ENCODE measurements at regions not wholly inside any gene's neighbourhood (a gene's known extent, or its start where the extent isn't known, plus 50 kb on each side); places are given as distances from the start of the nearest gene placed in this dataset.

DNA sequence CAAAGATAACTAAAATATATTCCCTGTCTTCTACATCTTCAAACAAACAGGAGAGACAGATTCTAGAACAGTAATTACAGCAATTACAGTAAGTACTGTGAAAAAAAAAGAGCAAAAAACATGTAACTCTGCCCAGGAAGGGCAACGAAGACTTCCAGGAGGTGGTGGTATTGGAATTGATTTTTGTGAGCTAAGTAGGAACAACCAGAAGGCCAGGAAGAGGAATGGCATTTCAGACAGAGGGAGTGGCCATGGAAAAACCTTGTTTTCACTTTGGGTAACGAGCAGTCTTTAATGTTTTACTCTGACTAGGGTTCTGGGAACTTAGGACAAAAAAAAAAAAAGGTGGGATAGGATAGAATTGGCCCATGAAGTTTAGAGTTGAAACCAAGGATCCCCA lies 196.3 kb upstream of the PLEKHG7 start:
- Mint-ChIP-seq H3K27ac (ENCODE audit: unreplicated experiment) (no peak overlapping the region), H3K4me3 (ENCODE audit: unreplicated experiment) (no peak overlapping the region), H3K4me1 (ENCODE audit: unreplicated experiment) (peaks cover 9% of the 10 kb centered on the region), H3K9me3 (ENCODE audit: unreplicated experiment) (no peaks in the 10 kb centered on the region), H3K36me3 (ENCODE audit: low read depth, unreplicated experiment) (no peaks in the 10 kb centered on the region), H3K27me3 (ENCODE audit: unreplicated experiment) (no peaks in the 10 kb centered on the region)
- TF ChIP-seq, protein P1, sequence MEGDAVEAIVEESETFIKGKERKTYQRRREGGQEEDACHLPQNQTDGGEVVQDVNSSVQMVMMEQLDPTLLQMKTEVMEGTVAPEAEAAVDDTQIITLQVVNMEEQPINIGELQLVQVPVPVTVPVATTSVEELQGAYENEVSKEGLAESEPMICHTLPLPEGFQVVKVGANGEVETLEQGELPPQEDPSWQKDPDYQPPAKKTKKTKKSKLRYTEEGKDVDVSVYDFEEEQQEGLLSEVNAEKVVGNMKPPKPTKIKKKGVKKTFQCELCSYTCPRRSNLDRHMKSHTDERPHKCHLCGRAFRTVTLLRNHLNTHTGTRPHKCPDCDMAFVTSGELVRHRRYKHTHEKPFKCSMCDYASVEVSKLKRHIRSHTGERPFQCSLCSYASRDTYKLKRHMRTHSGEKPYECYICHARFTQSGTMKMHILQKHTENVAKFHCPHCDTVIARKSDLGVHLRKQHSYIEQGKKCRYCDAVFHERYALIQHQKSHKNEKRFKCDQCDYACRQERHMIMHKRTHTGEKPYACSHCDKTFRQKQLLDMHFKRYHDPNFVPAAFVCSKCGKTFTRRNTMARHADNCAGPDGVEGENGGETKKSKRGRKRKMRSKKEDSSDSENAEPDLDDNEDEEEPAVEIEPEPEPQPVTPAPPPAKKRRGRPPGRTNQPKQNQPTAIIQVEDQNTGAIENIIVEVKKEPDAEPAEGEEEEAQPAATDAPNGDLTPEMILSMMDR (IDR thresholded peaks at IDR 0.05; ENCODE audit: unreplicated experiment): no peak
- no peak for DNase-seq (ENCODE audit: low spot score)

DNA sequence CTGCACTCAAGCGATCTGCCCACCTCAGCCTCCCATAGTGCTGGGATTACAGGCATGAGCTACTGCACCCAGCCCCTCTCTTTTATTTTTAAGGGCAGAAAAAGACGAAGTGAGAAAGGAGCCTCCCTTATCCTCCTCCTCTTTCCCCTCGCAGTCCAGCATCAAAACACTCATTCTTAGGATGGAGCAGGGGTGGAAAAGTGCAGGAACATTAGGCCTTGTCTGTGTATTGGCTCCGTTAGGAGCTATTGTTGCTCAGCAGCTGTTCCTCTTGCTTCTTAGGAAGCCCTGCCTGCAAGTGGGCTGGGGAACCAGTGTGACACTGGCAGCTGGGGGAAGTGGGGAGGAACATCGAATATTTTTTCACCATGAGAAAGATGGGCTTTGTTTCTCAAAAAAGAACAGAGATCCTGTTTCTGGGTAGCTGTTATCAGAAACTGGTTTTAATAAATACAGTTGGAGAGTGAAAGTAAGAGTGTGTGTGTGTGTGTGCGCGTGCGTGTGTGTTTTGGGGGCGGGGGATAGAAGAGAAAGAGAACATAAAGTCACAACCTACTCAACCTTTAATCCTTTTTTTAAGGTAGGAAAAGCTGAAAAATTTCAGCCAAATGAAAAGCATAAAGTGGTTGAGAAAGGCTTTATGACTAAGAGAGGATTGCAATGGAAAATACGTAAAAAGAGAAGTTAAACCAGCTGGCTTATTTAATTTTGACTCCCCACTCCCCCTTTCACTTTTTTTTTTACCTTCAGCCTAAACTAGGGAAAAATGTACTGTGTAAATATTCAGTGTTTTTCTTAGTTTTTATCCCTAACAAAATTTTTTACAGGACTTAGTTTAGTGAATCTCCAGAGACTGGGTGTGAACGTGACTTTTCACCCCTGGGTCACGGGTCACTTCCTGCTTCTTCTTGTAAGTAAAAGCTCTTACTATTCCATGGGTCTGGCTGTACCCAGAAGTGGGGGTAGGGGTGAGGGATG lies 197.2 kb upstream of the PLEKHG7 start:
- Mint-ChIP-seq H3K27me3 (ENCODE audit: unreplicated experiment) (no peaks in the 10 kb centered on the region), H3K4me3 (ENCODE audit: unreplicated experiment) (no peak overlapping the region), H3K9me3 (ENCODE audit: unreplicated experiment) (no peaks in the 10 kb centered on the region), H3K4me1 (ENCODE audit: unreplicated experiment) (peaks cover 9% of the 10 kb centered on the region), H3K27ac (ENCODE audit: unreplicated experiment) (no peak overlapping the region), H3K36me3 (ENCODE audit: low read depth, unreplicated experiment) (no peaks in the 10 kb centered on the region)
- DNase-seq (ENCODE audit: low spot score): no peak
- TF ChIP-seq, protein P1 (IDR thresholded peaks at IDR 0.05; ENCODE audit: unreplicated experiment): no peak

DNA sequence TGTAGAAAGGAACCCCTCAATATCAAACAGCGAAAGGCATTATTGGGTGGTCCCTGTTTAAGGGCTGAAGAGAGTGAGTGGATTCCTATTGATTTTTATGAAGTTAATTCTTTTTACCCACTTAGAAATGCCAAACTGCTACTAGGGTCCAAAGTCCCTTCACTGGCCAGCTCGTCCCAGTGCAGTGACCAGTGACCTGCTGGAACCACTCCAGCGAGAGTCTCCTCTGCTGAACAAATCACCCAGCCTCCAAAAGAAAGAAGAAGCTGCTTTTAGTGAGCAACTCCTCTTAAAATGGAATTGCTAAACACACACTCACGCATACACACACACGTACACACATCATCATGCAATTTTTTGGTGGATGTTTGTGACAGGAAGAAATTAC lies 198.2 kb upstream of the PLEKHG7 start:
- Mint-ChIP-seq H3K4me3 (ENCODE audit: unreplicated experiment) (no peak overlapping the region), H3K27ac (ENCODE audit: unreplicated experiment) (no peak overlapping the region), H3K36me3 (ENCODE audit: low read depth, unreplicated experiment) (no peaks in the 10 kb centered on the region), H3K9me3 (ENCODE audit: unreplicated experiment) (no peaks in the 10 kb centered on the region), H3K4me1 (ENCODE audit: unreplicated experiment) (peaks cover 9% of the 10 kb centered on the region), H3K27me3 (ENCODE audit: unreplicated experiment) (no peaks in the 10 kb centered on the region)
- TF ChIP-seq, protein P1 (IDR thresholded peaks at IDR 0.05; ENCODE audit: unreplicated experiment): no peak
- DNase-seq (ENCODE audit: low spot score): no peak

DNA sequence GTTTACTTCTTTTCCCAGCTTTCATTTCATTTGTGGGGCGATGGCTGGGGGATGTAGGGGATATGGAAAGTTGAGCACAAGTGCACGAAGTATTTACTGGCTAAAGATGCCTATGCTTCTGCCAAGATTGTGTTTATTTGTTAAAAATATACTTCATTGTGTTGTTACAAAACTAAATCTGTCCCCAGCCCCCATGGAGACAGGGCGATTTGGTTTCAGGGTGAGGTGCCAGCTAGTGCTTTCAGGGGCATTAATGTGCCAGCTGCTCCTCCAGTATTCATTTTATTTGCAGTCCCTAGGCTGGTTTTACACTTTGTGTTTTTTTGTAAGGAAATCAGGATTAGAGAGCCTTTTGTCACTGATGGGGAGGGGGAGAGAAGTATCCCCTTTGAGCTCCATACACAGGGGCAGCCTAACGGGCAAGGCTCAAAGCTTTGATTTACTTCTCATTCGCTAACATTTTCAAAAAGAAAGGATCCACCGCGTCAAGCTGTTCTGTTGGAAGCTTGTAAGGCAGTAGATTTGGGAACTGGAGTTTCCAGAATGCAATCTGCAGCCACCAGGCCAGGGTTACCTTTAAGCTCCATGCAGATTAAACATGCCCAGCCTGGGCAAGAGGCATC lies 198.7 kb upstream of the PLEKHG7 start:
- Mint-ChIP-seq H3K9me3 (ENCODE audit: unreplicated experiment) (no peaks in the 10 kb centered on the region), H3K4me1 (ENCODE audit: unreplicated experiment) (peaks cover 9% of the 10 kb centered on the region)
- no peak for DNase-seq (ENCODE audit: low spot score)

More for the DNA sequence above, 198.7 kb upstream of the PLEKHG7 start:
- H3K36me3 Mint-ChIP-seq (ENCODE audit: low read depth, unreplicated experiment): no peaks in the 10 kb centered on the region
- H3K4me3 Mint-ChIP-seq (ENCODE audit: unreplicated experiment): no peak overlapping the region
- TF ChIP-seq, protein P1 (IDR thresholded peaks at IDR 0.05; ENCODE audit: unreplicated experiment): no peak
- no peaks in the 10 kb centered on the region for H3K27me3 Mint-ChIP-seq (ENCODE audit: unreplicated experiment)
- no peak overlapping the region for H3K27ac Mint-ChIP-seq (ENCODE audit: unreplicated experiment)
